HG02763 (cell line): ENCODE measurements at regions not wholly inside any gene's neighbourhood (a gene's known extent, or its start where the extent isn't known, plus 50 kb on each side); places are given as distances from the start of the nearest gene placed in this dataset.

Experiments used
- ATAC-seq: cut with Tn5 transposase; IDR thresholded peaks from one replicate; pipeline ENCODE4 v1.9.1; 2021; ENCODE audit warnings: mild to moderate bottlenecking, moderate library complexity; ENCODE audit not compliant: unreplicated experiment

DNA sequence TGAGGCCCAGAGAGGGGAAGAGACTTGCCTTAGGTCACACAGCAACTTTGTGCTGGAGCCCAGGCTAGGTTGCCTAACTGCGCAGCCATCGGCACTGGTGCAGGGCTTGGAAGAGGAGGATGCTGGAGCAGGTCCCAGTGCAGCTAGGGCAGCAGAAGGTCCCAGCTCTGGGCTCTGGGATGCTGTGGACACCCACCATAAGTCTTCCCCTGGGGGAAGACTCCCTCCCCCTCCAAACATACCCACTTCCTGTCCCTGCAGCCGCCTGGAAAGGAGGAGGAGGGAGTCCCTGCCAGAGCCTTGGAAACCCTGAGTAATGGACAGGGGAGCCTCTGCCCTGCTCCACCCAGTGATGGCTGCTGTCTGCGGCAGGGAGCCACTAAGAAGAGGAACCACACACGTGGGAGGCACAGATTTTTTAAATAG lies 93.6 kb downstream of the NCR2 start:
- no peak for ATAC-seq

DNA sequence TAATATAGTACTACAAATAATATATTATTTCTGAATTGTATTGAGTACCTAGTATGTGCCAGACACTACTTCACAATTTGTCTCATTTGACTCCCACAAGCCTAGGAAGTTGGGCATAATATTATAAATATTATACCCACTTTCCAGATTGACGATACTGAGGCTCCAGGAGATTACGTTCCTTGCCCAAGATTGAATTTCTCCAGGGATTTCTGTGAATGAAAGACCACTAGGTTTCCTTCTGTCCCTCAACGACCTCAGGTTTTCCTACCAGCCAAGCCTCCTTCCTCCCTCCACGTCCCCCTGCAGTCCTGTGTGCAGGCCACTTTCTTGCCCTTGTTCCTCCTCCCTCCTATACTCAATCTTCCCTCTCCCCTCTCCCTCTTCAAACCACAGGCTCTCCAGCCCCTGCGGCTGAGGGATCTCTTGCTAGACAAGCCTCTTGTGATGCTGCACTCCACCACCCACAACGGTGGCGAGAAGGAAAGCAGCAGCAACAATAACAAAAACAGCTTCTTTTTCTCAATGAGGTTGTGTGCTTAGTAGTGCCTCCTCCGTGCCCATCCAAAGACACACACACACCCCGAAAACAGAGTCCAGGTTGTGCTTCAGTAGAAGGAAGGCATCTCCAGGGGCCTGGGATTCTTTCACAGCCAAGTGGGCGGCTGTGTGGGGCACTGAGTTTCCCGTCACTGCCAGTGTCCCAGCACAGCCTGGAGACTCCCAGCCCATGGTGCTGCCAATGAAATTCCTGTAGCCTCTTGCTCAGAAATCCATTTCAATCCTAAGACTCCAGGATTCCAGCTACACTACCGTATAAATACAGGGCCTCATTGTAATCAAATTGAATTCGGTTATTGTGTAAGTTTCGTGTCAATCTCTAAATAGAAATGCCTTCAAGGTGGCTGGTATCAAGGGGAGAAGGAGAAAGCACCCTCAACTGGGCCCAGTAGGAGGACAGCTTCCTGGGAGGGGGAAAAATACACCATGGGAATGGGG lies 94.4 kb downstream of the NCR2 start:
- ATAC-seq, result no peak

DNA sequence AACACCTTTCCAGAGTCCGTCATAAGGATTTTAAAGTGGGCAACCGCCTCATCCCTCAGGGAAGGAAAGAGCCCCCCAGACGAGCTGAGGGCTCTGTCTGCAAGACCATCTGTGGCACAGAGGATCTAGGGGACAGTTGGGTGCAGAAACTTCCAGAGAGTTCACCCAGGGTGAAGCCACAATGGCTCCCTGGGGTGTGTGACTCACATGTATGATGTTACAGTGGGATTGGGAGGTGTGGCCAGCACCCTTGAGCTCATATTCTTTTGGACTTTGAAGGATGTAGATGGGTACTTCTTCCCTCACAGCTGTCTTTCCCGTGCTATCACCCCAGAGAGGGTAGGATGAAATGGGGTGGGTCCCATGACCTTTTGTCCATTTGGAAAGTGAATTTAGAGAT lies 95.5 kb downstream of the NCR2 start:
- ATAC-seq, result no peak

DNA sequence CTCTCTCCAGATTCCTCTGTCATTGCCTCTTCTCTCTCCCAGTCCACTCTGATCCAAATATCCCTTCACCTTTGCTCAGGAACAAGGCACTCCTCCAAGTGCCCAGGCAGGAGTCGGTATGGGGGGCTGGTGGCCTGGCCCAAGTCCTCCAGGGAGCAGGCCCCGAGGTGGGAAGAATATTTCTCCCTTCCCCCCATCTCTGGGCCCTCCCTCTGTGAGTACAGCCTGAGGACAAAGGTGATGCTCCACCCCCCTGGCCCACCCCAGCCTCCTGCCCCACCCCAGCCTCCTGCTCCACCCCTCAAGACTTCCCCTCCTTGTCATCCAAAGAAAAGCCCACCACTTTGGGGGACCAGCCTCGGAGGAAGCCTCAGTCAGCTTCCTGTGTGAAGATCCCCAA lies 96.9 kb downstream of the NCR2 start:
- no peak for ATAC-seq

DNA sequence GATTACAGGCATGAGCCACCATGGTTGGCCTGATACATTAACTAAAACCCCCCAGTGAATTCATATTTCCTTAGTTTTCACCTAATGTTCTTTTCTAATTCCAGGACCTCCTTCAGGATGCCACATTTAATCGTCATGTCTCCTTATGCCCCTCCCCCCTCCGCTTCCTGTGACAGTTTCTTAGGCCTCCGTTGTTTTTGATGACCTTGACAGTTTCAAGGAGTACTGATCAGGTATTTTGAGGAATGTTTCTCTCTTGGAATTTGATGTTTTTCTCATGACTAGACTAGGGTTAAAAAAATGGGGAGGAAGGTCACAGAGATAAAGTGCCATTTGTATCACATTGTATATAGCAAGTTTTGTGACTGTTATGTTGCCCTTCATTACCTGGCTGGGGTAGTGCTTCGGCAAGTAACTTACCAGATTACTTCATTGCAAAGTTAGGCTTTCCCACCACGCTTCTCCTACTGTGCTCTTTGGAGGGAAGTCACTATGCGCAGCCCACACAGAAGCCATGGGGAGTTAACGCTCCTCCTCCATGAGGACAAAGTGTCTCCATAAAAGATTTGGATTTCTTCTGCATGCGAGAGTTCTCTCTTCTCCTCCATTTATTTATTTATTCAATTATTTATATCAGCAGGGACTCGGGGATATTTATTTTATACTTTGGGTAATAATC lies 99.5 kb downstream of the NCR2 start:
- ATAC-seq, result no peak

DNA sequence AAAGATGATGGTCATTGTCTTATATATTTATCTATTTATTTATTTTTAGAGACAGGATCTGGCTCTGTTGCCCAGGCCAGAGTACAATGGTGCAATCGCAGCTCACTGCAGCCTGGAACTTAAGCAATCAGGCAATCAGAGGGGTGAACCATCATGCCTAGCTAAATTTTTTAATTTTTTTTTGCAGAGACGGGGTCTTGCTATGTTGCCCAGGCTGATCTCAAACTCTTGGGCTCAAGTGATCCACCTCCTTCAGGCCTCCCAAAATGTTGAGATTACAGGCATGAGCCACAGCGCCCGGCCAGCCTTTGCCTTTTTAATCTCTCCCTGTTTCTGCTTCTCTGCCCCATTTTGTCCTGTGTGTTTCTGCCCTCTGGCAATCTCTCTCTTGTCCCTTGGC lies 102.2 kb downstream of the NCR2 start:
- ATAC-seq, result no peak

DNA sequence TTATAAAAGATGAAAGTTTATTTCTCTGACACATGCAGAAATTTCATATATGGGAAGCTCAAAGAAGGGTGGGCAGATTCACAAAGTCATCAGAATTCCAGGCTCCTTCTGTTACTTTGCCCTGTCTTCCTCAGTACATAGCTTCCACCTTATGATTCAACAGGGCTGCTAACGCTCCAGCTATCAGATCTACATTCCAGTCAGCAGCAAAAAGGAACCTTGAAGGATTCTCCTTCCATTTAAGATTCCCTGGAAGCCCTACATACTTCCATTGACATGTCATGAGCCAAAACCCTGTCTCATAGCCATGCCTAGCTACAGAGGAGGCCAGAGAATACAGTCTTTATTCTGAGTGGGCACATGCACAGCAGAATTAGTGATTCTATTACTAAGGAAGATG lies 103.3 kb downstream of the NCR2 start:
- no peak for ATAC-seq

DNA sequence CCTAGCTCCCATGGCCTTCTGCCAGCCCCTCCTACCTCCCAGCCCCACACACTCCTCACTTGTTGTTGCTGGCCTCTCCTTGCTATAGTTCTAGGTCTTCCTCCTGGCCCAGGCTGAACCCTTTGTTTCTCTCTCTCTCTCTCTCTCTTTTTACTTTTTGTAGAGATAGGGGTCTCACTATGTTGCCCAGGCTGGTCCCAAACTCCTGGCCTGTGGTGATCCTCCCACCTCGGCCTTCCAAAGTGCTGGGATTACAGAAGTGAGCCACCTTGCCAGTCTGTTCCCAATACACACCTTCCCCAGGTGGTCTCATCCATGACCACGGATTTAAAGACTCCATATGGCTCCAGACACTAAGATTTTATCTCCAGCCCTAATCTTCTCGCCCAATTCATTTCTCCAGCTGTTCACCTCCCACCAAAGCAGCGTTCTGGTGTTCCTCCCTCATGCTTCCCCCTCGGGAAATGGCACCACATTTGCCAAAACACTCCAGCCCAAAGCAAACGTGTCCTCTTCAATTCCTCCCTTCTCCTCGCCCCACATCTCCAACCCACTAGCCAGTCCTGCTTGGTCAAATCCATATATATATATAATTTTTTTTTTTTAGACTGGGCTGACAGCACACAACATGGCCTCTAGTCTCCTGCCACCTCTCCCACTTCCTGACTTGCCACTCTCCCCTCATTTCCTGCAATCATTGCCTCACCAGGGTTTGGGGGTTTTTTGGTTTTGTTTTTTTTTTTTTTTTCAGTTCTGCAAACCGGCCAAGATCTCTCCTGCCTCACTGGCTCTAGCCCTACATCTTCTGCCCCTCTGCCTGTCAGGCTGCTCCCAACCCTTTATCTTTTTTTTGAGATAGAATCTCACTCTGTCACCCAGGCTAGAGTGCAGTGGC lies 104.4 kb downstream of the NCR2 start:
- ATAC-seq, result no peak

DNA sequence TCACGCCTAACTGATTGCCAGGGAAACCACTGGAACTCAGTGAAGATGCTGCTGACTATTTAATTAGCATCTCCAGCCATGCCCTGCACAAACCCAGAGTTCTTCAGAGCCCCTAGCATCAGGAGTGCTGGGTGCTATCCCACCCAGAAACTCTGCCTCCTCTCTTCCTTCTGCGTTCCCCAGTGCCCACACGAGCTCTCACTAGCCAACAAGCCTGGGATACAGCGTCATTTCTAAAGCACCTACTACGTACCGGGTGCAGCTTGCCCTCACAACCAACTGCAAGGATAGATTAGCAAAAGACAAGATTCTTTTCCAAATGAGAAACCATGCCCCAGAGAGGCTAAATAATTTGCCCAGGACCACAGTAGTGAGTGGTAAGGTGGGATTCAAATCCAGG lies 105.2 kb upstream of the FOXP4 start:
- ATAC-seq, result no peak

DNA sequence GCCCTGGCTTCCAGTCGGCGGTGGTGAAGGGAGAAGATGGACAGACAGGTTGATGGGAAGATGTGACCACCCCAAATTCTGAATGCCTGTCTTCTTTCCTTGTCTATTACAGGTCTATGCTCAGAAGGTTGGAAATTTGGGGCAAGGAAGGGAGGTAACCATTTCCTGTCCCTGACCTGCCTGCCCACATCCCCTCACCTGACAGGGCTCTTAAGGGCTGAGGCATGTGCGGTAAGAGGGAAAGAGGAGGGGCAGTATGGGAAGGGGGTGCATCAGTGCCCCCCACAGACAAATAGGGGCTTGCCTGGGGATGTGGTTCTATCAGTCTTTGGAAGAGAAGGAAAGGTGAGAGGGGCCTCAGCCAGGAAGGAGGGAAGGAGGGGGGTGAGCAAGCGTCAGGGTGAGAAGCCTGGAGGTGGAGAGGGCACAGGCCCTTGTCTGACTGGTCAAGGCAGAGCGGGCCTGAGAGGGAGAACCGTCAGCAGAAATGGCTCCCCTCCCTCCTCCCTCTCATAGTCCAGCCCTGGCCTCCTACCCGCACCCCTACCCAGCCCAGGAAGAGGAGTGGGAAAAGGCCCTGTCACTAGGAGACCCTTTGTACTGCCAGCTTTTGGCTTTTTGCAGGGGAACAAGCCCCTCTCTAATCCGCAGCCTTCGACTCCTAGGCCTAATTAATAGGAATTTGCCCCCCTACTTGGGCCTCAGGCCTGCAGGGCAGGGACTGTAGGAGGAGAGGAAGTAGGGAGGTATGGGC lies 104.4 kb upstream of the FOXP4 start:
- ATAC-seq, result no peak

DNA sequence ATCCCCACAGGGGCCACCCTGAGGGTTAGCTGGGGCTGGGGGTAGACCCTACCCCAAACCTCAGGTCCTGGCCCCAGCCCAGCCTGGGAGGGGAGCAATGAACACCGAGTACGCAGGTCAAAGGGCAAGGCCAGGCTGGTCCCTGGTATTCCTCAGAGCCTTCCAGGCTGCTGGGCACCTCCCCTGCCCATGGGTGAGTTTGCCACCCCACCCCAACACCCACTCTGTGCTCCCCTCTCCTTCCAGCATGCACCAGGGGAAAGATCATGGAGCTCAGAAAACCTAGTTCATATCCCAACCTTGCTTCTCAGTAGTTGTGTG lies 103.9 kb upstream of the FOXP4 start:
- ATAC-seq, result no peak

DNA sequence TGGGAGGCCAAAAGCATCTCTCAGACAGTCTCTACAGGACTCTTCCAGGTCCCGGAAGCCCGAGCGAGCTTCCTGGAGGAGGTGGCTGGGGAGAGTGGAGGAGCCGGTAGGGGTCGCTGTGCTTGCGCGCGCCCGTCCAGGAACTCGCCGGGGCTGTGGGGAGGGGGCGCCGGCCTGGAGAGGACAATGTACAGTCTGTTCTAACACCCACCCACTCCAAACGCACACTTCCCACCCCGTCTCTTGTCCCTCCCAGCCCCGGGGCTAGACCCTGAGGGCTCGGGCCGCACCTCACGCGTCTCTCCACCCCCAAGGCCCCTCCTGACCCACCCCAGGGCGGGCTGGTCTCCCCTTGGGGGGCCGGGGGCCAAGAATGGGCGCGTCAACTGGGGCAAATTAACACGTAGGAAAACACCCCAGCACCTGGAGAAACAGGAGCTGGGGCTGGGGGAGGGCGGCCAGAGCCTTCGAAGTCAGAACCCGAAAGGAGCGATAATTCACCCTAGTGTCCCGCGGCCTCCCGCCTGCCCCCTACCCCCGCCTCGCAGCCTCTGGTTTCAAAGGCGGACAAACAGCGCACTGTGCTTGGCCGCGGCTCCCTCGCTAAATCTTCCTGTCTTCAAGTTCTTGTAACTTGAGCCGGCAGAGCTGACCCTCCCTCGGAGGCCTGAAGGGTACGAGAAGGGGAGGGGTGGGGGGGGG lies 103.2 kb upstream of the FOXP4 start:
- no peak for ATAC-seq

DNA sequence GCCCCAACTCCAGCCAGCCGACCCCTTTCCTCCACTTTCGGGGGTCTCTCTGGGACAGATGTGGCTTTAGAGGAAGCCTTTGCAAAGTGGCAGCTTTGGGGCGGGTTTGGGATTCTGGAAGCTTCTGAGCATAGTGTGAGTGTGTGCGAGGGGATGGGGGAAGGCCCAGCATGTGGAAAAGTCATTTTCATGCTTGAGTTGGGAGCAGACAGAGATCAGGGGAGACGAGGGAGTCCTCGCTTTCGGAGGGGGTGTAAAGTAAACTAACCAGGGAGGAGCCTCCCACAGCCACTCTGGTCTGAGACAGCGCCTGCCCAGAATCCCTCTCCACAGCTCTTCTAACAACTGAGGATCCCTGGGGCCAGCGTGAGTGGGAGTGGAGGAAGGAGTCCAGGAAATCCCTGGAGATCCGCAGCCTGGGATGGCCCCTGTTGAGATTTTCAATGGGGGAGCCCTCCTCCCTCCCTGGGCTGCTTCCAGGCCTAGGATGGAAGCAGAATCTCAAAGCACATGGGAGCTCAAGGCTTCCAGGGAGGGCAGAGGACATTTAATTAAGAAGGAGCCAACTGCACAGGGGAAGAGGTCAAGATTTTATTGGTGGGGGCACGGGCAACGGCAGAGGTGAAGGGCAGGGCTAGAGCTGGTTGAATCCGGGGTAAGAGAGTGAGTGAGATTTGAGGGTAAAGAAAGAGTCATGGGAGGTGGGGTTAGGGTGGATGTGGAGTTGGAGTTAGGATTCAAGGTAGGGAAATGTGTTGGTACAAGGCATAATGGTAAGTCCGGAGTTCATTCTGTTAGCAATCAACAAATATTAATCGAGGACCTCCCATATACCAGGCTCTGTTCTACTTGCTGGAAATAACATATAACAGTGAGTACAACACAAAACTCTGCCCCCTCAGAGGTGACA lies 102.3 kb upstream of the FOXP4 start:
- ATAC-seq, result no peak

DNA sequence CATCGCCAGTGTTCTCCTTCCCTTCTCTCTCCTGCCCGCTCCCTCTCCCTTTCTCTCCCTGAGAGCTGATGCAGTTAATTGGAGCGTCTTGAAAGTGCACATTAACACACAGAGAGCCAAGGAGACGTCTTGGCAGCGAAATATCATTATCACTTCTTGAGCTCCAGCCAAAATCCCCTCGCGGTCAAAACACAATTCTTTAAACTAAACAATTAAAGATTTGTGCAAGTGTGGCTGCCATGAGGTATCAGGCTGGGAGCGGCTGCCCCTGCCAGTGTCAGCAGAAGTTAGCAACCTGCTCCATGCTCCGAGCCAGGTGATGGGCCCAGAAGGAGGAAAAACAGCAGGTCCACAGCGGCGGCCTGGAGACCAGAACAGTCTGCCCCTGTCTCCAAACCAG lies 100.9 kb upstream of the FOXP4 start:
- ATAC-seq, result no peak

DNA sequence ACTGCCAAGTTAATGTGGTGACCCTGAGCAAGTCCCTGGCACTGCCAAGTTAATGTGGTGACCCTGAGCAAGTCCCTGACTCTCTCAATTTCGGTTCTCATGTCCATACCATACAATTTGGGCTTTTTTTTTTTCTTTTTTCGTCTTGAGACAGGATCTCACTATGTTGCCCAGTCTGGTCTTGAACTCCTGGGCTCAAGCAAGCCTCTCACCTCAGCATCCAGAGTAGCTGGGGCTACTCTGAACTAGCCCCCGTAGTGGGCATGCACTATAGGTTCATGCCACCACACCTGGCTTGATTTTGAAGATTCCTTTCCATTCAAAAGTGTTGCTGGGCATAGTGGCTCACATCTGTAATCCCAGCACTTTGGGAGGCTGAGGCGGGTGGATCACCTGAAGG lies 100.0 kb upstream of the FOXP4 start:
- ATAC-seq, result no peak

DNA sequence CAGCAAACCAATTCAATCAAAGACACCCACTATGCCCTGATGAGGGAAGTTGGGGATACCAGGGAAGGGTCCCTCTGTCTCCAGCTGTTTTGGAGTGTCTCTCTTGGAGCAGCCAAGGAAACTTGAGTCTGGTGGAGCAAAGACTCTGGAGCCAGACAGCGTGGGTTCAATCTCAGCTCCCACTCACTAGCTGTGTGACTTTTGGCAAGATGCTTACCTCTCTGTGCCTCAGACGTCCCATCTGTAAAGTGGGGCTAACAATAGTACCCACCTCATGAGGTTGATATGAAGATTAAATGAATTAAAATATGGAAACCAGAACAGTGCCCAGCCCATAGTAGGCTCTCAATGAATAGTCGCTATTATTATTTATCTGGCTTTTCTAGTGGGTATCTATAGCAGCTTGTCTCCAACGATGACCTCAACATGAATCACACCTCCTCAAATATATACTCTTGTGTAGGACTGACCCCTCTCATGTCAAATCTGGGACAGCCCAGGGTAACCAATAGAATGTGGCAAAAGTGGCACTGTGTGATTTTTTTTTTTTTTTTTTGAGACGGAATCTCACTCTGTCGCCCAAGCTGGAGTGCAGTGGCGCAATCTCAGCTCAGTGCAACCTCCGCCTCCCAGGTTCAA lies 99.2 kb upstream of the FOXP4 start:
- ATAC-seq, result no peak

DNA sequence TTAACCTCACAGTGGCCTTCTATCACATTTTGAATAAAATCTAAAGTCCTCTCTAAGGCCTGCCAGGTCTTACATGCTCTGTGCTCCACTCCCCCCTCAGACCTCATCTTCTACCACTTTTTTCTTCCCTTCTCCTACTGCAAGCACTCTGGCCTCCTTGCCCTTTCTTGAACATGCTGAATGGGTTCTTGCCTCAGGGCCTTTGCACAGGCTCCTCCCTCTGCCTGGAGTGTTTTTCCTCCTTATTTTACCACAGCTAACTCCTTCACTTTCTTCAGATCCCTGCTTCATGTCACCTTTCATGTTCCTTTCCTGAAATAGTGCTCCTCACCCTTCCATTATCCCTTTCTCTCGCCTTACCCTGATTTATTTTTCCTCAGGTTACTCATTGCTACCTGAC lies 97.9 kb upstream of the FOXP4 start:
- no peak for ATAC-seq

DNA sequence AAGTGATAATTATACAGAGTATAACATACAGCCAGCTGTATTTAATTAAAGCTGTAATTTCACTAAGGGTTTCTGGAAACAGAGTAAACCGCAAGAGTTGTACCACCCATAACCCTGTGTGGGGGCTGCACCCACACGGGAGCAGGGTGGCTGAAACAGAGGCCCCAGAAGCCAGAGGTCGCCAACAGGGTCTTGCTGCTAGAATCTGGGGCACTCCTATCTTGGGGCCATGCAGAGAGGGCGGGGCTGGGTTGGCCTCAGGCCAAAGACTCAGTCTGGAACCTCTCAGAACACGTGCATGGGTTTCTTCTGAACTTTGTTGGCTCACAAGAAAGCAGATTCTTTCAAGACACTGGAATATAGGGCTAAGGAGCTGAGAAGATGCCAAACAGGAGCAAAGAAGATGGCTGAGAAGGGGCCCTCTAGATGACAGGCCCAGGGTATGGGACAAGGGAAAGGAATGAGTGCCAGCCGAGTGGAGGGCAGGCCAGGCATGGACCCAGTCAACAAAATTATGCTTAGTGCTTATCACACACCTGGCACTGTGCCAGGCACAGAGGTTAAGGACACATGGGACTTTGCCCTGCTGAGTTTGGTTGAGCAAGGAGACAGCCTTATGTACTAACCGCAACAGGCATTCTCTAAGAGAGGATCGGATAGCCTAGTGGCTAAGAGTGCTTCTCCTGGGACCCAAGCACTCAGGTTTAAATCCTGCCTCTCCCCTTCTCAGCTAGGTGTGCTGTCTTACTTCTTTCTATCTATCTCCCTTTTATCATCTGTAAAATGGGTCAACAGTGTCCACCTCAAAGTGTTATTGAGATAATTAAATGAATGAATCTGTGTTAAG lies 96.6 kb upstream of the FOXP4 start:
- ATAC-seq, result no peak
